ENCODE measurements at regions not wholly inside any gene's neighbourhood (a gene's known extent, or its start where the extent isn't known, plus 50 kb on each side); places are given as distances from the start of the nearest gene placed in this dataset.

GRCh38 chr1:213669512-213669911 lies 318.3 kb upstream of the PROX1 start:
- TF ChIP-seq RAD21 (IDR thresholded peaks at IDR 0.05; ENCODE audit: low read depth): no peak
- TF ChIP-seq TEAD4 (IDR thresholded peaks at IDR 0.05): no peak
- TF ChIP-seq TAF1 (IDR thresholded peaks at IDR 0.05; ENCODE audit: low read depth): no peak
- no peak for TF ChIP-seq ZBTB7A (IDR thresholded peaks at IDR 0.05; ENCODE audit: low read depth)
- no peak for TF ChIP-seq EP300 (IDR thresholded peaks at IDR 0.05; ENCODE audit: borderline replicate concordance)
- no peak for TF ChIP-seq EGR1 (IDR thresholded peaks at IDR 0.05)
- TF ChIP-seq, protein P1, sequence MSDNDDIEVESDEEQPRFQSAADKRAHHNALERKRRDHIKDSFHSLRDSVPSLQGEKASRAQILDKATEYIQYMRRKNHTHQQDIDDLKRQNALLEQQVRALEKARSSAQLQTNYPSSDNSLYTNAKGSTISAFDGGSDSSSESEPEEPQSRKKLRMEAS (IDR thresholded peaks at IDR 0.05): no peak
- TF ChIP-seq NFIC (IDR thresholded peaks at IDR 0.05): no peak
- TF ChIP-seq YY1 (IDR thresholded peaks at IDR 0.05; ENCODE audit: low read depth): no peak
- no peak for TF ChIP-seq FOXM1 (IDR thresholded peaks at IDR 0.05; ENCODE audit: borderline replicate concordance, low read depth)
- TF ChIP-seq REST (IDR thresholded peaks at IDR 0.05; ENCODE audit: low read depth): no peak

GRCh38 chr1:213669964-213670691 lies 317.6 kb upstream of the PROX1 start:
- TF ChIP-seq FOXM1 (IDR thresholded peaks at IDR 0.05; ENCODE audit: borderline replicate concordance, low read depth) (no peak), USF1 (IDR thresholded peaks at IDR 0.05) (no peak), TAF1 (IDR thresholded peaks at IDR 0.05; ENCODE audit: low read depth) (no peak)

DNA sequence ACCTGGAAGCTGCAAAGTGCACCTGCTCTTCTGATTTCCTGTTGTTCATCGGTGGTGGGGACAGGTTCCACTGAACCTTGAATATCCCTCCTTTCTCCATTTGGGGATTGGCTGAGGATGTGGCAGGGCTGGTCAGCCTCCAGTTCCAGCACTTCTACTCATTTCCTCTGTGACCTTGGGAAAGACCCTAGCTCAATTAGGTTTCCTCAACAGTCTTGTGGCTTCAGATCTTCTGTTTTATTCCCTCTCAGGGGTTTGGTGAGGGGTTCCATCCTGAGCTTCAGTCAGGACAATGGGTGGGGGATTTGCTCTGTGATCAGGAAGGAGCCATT lies 317.1 kb upstream of the PROX1 start:
- no peak for TF ChIP-seq EP300 (IDR thresholded peaks at IDR 0.05; ENCODE audit: borderline replicate concordance)
- no peak for TF ChIP-seq ZBTB7A (IDR thresholded peaks at IDR 0.05; ENCODE audit: low read depth)
- no peak for TF ChIP-seq RAD21 (IDR thresholded peaks at IDR 0.05; ENCODE audit: low read depth)
- TF ChIP-seq REST (IDR thresholded peaks at IDR 0.05; ENCODE audit: low read depth): no peak
- TF ChIP-seq CREB1 (IDR thresholded peaks at IDR 0.05; ENCODE audit: low read depth): no peak
- TF ChIP-seq, protein P1 (IDR thresholded peaks at IDR 0.05): no peak

- TF ChIP-seq RAD21 (IDR thresholded peaks at IDR 0.05; ENCODE audit: low read depth) (no peak), CREB1 (IDR thresholded peaks at IDR 0.05; ENCODE audit: low read depth) (no peak), CEBPB (IDR thresholded peaks at IDR 0.05) (no peak), USF1 (IDR thresholded peaks at IDR 0.05) (no peak), TAF1 (IDR thresholded peaks at IDR 0.05; ENCODE audit: low read depth) (no peak), TCF12 (IDR thresholded peaks at IDR 0.05; ENCODE audit: low read depth) (no peak), REST (IDR thresholded peaks at IDR 0.05; ENCODE audit: low read depth) (no peak), EP300 (IDR thresholded peaks at IDR 0.05; ENCODE audit: borderline replicate concordance) (no peak), EGR1 (IDR thresholded peaks at IDR 0.05) (no peak), NFIC (IDR thresholded peaks at IDR 0.05) (no peak)
- TF ChIP-seq, protein P1 (IDR thresholded peaks at IDR 0.05): no peak
Observed at GRCh38 chr1:213675043-213675442, 312.7 kb upstream of the PROX1 start.

DNA sequence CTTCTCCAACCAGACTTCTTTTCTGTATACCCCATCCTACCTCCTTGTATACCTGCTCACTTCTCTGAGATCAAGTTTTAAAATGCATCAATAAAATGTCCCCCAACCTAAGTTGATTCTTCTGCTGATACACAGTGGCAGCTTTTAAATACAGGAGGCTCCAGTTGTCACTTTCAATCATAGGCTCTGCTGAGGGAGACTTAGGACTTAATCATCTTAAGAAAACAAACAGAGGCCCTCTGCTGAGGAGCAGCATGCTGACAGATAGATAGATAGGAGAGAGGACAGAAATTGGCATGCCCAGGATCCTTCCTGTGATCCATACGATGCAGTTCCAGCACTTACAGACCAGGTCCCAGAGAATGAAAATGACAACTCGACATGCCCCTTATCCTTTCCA lies 311.0 kb upstream of the PROX1 start:
- TF ChIP-seq EP300 (IDR thresholded peaks at IDR 0.05; ENCODE audit: borderline replicate concordance): no peak
- TF ChIP-seq YY1 (IDR thresholded peaks at IDR 0.05; ENCODE audit: low read depth): no peak
- no peak for TF ChIP-seq TEAD4 (IDR thresholded peaks at IDR 0.05)
- TF ChIP-seq CREB1 (IDR thresholded peaks at IDR 0.05; ENCODE audit: low read depth): no peak
- TF ChIP-seq, protein P1 (IDR thresholded peaks at IDR 0.05): no peak
- no peak for TF ChIP-seq TCF12 (IDR thresholded peaks at IDR 0.05; ENCODE audit: low read depth)

All from Ishikawa (cell line).